SK-N-SH (cell line): ENCODE measurements at regions not wholly inside any gene's neighbourhood (a gene's known extent, or its start where the extent isn't known, plus 50 kb on each side); places are given as distances from the start of the nearest gene placed in this dataset.

Source experiments
- CTCF ChIA-PET: fragments of 300-600, 350-600 bp; formaldehyde crosslinking; extraction: SDS; loops from one replicate; lab custom pipeline; 2021; lab: Yijun Ruan, JAX
- POLR2A ChIA-PET: fragments of 350-600 bp; sonication (Branson Sonifier 250); formaldehyde crosslinking; extraction: SDS; loops from one replicate; lab custom pipeline; 2020; ENCODE audit warnings: antibody characterized with exemption, inconsistent platforms; lab: Yijun Ruan, JAX
- DNase-seq: peaks from one replicate; pipeline ENCODE4 v3.0.0; 2012
- H2AFZ ChIP-seq: fragments of 200-600 bp; sonication (generic); 2 replicates; pipeline ENCODE4 v1.8.1; 2016; ENCODE audit warnings: antibody characterized with exemption, mild to moderate bottlenecking, low read depth
- H3F3A ChIP-seq: fragments of 200-600 bp; sonication (generic); replicated peaks from 2 replicates; pipeline ENCODE3; 2016; ENCODE audit warnings: antibody characterized with exemption, mild to moderate bottlenecking; ENCODE audit not compliant: insufficient read depth
- H3K27ac ChIP-seq, 2 experiments: fragments of 200-500 bp in 1 of 2; fragments of 200-600 bp in 1 of 2; sonication (Bioruptor generic) in 1 of 2; sonication (generic), shearing (Covaris generic) in 1 of 2; 2 replicates each; pipeline versions ENCODE4 v1.5.1 to v1.6.1; 2014 to 2016; ENCODE audit warnings: low read depth in 2 of 2, inconsistent platforms in 1 of 2, low read length in 1 of 2, mild to moderate bottlenecking in 1 of 2, mixed read lengths in 1 of 2
- H3K27me3 ChIP-seq: fragments of 200-600 bp; sonication (generic), shearing (Covaris generic); 2 replicates; pipeline ENCODE4 v1.6.1; 2016; ENCODE audit warnings: mixed run types; ENCODE audit not compliant: insufficient read depth
- H3K36me3 ChIP-seq, 2 experiments: fragments of 200-500 bp in 1 of 2; fragments of 200-600 bp in 1 of 2; sonication (Bioruptor generic) in 1 of 2; sonication (generic) in 1 of 2; replicated peaks in 1 of 2; 2 replicates each; pipeline versions ENCODE3 to v1.5.1; 2014 to 2016; ENCODE audit warnings: low read length in 1 of 2, mild to moderate bottlenecking in 1 of 2; ENCODE audit not compliant: insufficient read depth in 2 of 2, control insufficient read depth in 1 of 2
- H3K4me1 ChIP-seq, 2 experiments: fragments of 200-500 bp in 1 of 2; fragments of 200-600 bp in 1 of 2; sonication (Bioruptor generic) in 1 of 2; sonication (generic), shearing (Covaris generic) in 1 of 2; 2 replicates each; pipeline versions ENCODE4 v1.5.1 to v1.6.1; 2014 to 2016; ENCODE audit warnings: low read depth in 1 of 2, low read length in 1 of 2, mixed run types in 1 of 2; ENCODE audit not compliant: insufficient read depth in 2 of 2, control insufficient read depth in 1 of 2
- H3K4me2 ChIP-seq: fragments of 200-600 bp; sonication (generic), shearing (Covaris generic); 2 replicates; pipeline ENCODE4 v1.6.1; 2017; ENCODE audit warnings: mixed run types
- H3K4me3 ChIP-seq, 2 experiments: fragments of 200-500 bp in 1 of 2; fragments of 200-600 bp in 1 of 2; sonication (Bioruptor generic) in 1 of 2; sonication (generic), shearing (Covaris generic) in 1 of 2; 2 replicates each; pipeline versions ENCODE4 v1.5.1 to v1.8.1; 2014 to 2016; ENCODE audit warnings: low read depth in 2 of 2, inconsistent platforms in 1 of 2, low read length in 1 of 2, mild to moderate bottlenecking in 1 of 2, mixed read lengths in 1 of 2, moderate library complexity in 1 of 2
- H3K79me2 ChIP-seq: fragments of 200-600 bp; sonication (generic); 2 replicates; pipeline ENCODE4 v1.8.1; 2017; ENCODE audit warnings: mild to moderate bottlenecking; ENCODE audit not compliant: insufficient read depth
- H3K9ac ChIP-seq: fragments of 200-600 bp; sonication (generic); 2 replicates; pipeline ENCODE4 v1.6.1; 2017; ENCODE audit warnings: mixed run types
- H3K9me2 ChIP-seq: fragments of 200-600 bp; sonication (generic); 2 replicates; pipeline ENCODE4 v1.6.1; 2017; ENCODE audit warnings: mixed run types
- H3K9me3 ChIP-seq: fragments of 200-600 bp; sonication (generic); 2 replicates; pipeline ENCODE4 v1.6.1; 2017; ENCODE audit warnings: mixed run types, mild to moderate bottlenecking, moderate library complexity
- H4K20me1 ChIP-seq: fragments of 200-600 bp; sonication (generic); 2 replicates; pipeline ENCODE4 v1.6.1; 2017; ENCODE audit warnings: mild to moderate bottlenecking, mixed run types; ENCODE audit not compliant: insufficient read depth
- CHD2 ChIP-seq: fragments of 150-350 bp; IDR thresholded peaks from 2 replicates; pipeline ENCODE4 v1.6.1; 2018; ENCODE audit warnings: low read length; ENCODE audit not compliant: partially characterized antibody
- EP300 ChIP-seq, 2 experiments: IDR thresholded peaks; 2 replicates each; pipeline versions ENCODE4 v1.4.0 to v1.6.1; 2012; ENCODE audit warnings: borderline replicate concordance in 1 of 2, low read depth in 1 of 2, low read length in 1 of 2
- FOSL2 ChIP-seq: IDR thresholded peaks from 2 replicates; pipeline ENCODE4 v1.4.0; 2012; ENCODE audit warnings: low read depth, mild to moderate bottlenecking, moderate library complexity, borderline replicate concordance
- GABPA ChIP-seq: IDR thresholded peaks from 2 replicates; pipeline ENCODE4 v1.4.0; 2012; ENCODE audit warnings: low read depth, mild to moderate bottlenecking
- MXI1 ChIP-seq: IDR thresholded peaks from 2 replicates; pipeline ENCODE4 v1.6.1; 2012; ENCODE audit warnings: mild to moderate bottlenecking, low read depth, low read length, improper control_type of control experiment
- NFIC ChIP-seq: IDR thresholded peaks from 2 replicates; pipeline ENCODE4 v1.4.0; 2012; ENCODE audit warnings: borderline replicate concordance
- POLR2AphosphoS5 ChIP-seq: IDR thresholded peaks from 2 replicates; pipeline ENCODE4 v1.6.1; 2012; ENCODE audit warnings: low read depth, low read length
- RAD21 ChIP-seq: IDR thresholded peaks from 2 replicates; pipeline ENCODE4 v1.6.1; 2012; ENCODE audit warnings: mild to moderate bottlenecking, low read length
- RCOR1 ChIP-seq: fragments of 150-350 bp; IDR thresholded peaks from 2 replicates; pipeline ENCODE4 v1.6.1; 2017; ENCODE audit warnings: antibody characterized with exemption, low read length
- RFX5 ChIP-seq: IDR thresholded peaks from 2 replicates; pipeline ENCODE4 v1.6.1; 2012; ENCODE audit warnings: mild to moderate bottlenecking, improper control_type of control experiment, low read length
- TAF1 ChIP-seq: IDR thresholded peaks from 2 replicates; pipeline ENCODE4 v1.6.1; 2012; ENCODE audit warnings: low read depth, mild to moderate bottlenecking, low read length, moderate library complexity, borderline replicate concordance
- WGBS: methylation state at CpG from one replicate; pipeline ENCODE4 v1.1.6; 2017; ENCODE audit warnings: low lambda C conversion rate; 5-methylcytosine and 5-hydroxymethylcytosine counted together
- TF ChIP-seq, protein P1 (sequence below): fragments of 200-600 bp; sonication (generic); IDR thresholded peaks from 2 replicates; pipeline ENCODE4 v1.6.1; 2017; ENCODE audit warnings: antibody characterized with exemption, mild to moderate bottlenecking, moderate library complexity
- TF ChIP-seq, protein P2 (sequence below): fragments of 150-350 bp; IDR thresholded peaks from 2 replicates; pipeline ENCODE4 v1.6.1; 2017; ENCODE audit warnings: antibody characterized with exemption, low read length, low read depth, borderline replicate concordance
- TF ChIP-seq, protein P3 (sequence below): IDR thresholded peaks from 2 replicates; pipeline ENCODE4 v1.4.0; 2012; ENCODE audit warnings: low read depth
- TF ChIP-seq, protein P4 (sequence below): fragments of 150-350 bp; IDR thresholded peaks from 2 replicates; pipeline ENCODE4 v1.6.1; 2016; ENCODE audit warnings: mild to moderate bottlenecking, low read depth, low read length

DNA sequence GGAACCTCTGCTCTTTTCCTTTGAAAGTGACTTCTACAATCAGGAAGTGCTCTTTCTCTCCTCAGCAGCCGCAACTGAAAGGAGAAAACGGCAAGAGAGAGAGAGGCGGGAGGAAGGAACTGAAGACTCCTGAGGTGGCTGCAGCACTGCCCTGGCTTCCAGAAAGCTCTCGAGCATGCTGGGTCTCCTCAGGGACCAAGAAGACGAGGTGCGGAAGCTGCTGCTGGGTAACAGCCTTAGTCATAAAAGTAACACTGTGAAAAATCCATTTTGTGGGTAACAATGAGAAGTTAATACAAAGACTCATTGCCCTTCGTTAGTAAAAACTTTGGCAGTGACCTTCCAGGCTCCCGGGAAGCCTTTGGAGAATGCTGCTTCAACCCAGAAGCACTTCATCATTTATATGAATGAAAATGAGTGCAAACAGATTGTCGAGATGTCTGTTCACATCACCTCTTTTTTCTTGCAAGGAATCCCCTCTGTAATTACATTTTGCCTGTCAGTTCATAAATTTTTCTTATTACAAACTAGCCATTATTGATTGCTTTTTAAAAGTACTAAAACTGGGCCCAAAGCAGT lies 473.4 kb downstream of the SOX6 start (continued):
- TF ChIP-seq, protein P1, sequence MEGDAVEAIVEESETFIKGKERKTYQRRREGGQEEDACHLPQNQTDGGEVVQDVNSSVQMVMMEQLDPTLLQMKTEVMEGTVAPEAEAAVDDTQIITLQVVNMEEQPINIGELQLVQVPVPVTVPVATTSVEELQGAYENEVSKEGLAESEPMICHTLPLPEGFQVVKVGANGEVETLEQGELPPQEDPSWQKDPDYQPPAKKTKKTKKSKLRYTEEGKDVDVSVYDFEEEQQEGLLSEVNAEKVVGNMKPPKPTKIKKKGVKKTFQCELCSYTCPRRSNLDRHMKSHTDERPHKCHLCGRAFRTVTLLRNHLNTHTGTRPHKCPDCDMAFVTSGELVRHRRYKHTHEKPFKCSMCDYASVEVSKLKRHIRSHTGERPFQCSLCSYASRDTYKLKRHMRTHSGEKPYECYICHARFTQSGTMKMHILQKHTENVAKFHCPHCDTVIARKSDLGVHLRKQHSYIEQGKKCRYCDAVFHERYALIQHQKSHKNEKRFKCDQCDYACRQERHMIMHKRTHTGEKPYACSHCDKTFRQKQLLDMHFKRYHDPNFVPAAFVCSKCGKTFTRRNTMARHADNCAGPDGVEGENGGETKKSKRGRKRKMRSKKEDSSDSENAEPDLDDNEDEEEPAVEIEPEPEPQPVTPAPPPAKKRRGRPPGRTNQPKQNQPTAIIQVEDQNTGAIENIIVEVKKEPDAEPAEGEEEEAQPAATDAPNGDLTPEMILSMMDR: no peak
- TF ChIP-seq CHD2: no peak
- TF ChIP-seq RCOR1: no peak

DNA sequence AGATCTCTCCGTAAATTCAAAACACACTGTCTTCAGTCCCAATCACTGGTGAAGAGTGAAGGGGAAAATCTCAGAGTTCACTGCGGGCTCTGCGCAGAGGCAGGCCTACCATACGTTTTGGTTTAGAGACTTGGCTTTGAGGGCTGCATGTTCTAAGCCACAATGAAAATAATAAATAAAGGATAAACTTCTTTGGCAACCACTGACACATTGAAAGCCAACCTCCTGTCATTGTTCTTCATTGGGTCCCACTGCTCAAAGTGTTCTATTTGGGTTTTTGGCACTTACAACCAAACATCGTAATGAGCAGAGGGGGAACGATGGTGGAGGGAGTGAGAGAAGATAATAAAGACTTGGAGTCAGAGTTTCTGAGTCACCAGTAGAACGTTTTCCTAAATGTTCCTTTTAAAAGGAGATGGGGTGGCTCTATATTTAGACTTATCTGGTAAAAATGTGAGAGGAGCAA lies 472.9 kb downstream of the SOX6 start:
- H3K27ac ChIP-seq: no peak overlapping the region; a peak in 1 of 4 replicates
- WGBS: 67% methylated on average over 7 of the region's 7 CpGs
- no peak overlapping the region for H2AFZ ChIP-seq
- H3K4me3 ChIP-seq: no peak overlapping the region
- DNase-seq: no peak
- no peaks in the 10 kb centered on the region for H3F3A ChIP-seq
- ChIA-PET POLR2A (no interaction called here), CTCF (interaction anchor here (1.6 kb wide), 1 partner anchor 34 kb away, joined by 6 read pairs; no protein-coding TSS in a partner anchor)
- no peaks in the 10 kb centered on the region for H3K79me2 ChIP-seq
- no peak overlapping the region for H3K4me2 ChIP-seq
- no peaks in the 10 kb centered on the region for H3K9me3 ChIP-seq
- peaks cover 0 to 39% of the 10 kb centered on the region in 2 experiments; a peak in 2 of 4 replicates for H3K4me1 ChIP-seq
- TF ChIP-seq, protein P2, sequence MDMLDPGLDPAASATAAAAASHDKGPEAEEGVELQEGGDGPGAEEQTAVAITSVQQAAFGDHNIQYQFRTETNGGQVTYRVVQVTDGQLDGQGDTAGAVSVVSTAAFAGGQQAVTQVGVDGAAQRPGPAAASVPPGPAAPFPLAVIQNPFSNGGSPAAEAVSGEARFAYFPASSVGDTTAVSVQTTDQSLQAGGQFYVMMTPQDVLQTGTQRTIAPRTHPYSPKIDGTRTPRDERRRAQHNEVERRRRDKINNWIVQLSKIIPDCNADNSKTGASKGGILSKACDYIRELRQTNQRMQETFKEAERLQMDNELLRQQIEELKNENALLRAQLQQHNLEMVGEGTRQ: no peak
- H3K9me2 ChIP-seq: no peaks in the 10 kb centered on the region
- H3K9ac ChIP-seq: no peak overlapping the region
- no peaks in the 10 kb centered on the region for H4K20me1 ChIP-seq
- no peaks in the 10 kb centered on the region for H3K27me3 ChIP-seq
- no peaks in the 10 kb centered on the region for H3K36me3 ChIP-seq

DNA sequence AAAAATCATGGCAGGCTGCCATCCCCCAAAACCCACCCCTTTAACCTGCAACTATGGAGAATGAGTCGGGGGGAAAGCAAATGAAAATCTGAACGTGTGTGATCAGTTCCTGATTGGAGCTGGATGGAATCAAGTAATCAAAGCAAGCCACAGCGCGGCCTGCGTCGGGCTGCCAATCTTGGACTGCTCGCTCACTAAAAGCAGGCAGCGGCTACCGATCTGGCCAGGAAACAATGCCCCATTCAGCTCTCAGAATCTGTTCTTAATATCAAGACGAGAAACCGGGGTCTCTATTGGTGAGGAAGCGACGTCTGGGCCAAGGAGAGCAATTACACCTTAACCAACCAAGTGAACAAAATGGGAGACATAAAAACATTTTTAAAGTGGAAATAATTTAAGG lies 472.2 kb downstream of the SOX6 start:
- no peak overlapping the region for H2AFZ ChIP-seq
- DNase-seq: no peak
- peaks cover 0 to 42% of the 10 kb centered on the region in 2 experiments; a peak in 2 of 4 replicates for H3K4me1 ChIP-seq
- no peak overlapping the region for H3K9ac ChIP-seq
- H3K27ac ChIP-seq: peak overlapping the region in 1 of 2 experiments; percentile 79; a peak in 2 of 4 replicates
- ChIA-PET CTCF (interaction anchor here (0.8 to 2.5 kb wide), 5 partner anchors 34 to 729 kb away, joined by 3 to 8 read pairs (median 6); no protein-coding TSS in a partner anchor), POLR2A (interaction anchor here (1.0 kb wide), 1 partner anchor 40 kb away, joined by 3 read pairs; no protein-coding TSS in a partner anchor)
- H3K27me3 ChIP-seq: no peaks in the 10 kb centered on the region
- no peaks in the 10 kb centered on the region for H3F3A ChIP-seq
- H3K9me2 ChIP-seq: no peaks in the 10 kb centered on the region
- no peaks in the 10 kb centered on the region for H4K20me1 ChIP-seq
- H3K9me3 ChIP-seq: no peaks in the 10 kb centered on the region
- no peak overlapping the region for H3K4me2 ChIP-seq
- H3K4me3 ChIP-seq: no peak overlapping the region
- H3K36me3 ChIP-seq: no peaks in the 10 kb centered on the region
- H3K79me2 ChIP-seq: no peaks in the 10 kb centered on the region
- 74% methylated on average over 13 of the region's 13 CpGs for WGBS
- TF ChIP-seq, protein P1: no peak
- TF ChIP-seq FOSL2: no peak
- TF ChIP-seq RAD21: no peak
- TF ChIP-seq RFX5: no peak
- no peak for TF ChIP-seq MXI1
- TF ChIP-seq, protein P3, sequence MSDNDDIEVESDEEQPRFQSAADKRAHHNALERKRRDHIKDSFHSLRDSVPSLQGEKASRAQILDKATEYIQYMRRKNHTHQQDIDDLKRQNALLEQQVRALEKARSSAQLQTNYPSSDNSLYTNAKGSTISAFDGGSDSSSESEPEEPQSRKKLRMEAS: no peak
- TF ChIP-seq, protein P4, sequence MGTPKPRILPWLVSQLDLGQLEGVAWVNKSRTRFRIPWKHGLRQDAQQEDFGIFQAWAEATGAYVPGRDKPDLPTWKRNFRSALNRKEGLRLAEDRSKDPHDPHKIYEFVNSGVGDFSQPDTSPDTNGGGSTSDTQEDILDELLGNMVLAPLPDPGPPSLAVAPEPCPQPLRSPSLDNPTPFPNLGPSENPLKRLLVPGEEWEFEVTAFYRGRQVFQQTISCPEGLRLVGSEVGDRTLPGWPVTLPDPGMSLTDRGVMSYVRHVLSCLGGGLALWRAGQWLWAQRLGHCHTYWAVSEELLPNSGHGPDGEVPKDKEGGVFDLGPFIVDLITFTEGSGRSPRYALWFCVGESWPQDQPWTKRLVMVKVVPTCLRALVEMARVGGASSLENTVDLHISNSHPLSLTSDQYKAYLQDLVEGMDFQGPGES: no peak
- TF ChIP-seq, protein P2: no peak
- TF ChIP-seq GABPA: no peak
- no peak for TF ChIP-seq TAF1
- no peak for TF ChIP-seq NFIC
- TF ChIP-seq POLR2AphosphoS5: no peak
- TF ChIP-seq EP300 (IDR thresholded peaks at IDR 0.05; ENCODE audit: borderline replicate concordance in 1 of 2, low read depth in 1 of 2, low read length in 1 of 2): no peak
